CD4-positive, alpha-beta T cell (primary cell): ENCODE measurements at regions not wholly inside any gene's neighbourhood (a gene's known extent, or its start where the extent isn't known, plus 50 kb on each side); places are given as distances from the start of the nearest gene placed in this dataset.

ENCODE experiments used
- ATAC-seq: fragments of 200-7000 bp; cut with Tn5 transposase; one replicate; pipeline ENCODE4 v1.10.0; 2022; ENCODE audit warnings: mild to moderate bottlenecking; ENCODE audit not compliant: poor library complexity
- CTCF ChIA-PET: fragments of 350-600 bp; sonication (Branson Sonifier 250); formaldehyde crosslinking; loops from one replicate; lab custom pipeline; 2021; ENCODE audit warnings: antibody characterized with exemption, inconsistent platforms; lab: Charles Lee
- POLR2A ChIA-PET: fragments of 350-600 bp; sonication (Branson Sonifier 250); formaldehyde crosslinking; loops from one replicate; lab custom pipeline; 2021; ENCODE audit warnings: antibody characterized with exemption, inconsistent platforms; lab: Charles Lee
- DNase-seq, 14 experiments: peaks; one replicate each; pipeline ENCODE4 v3.0.0-alpha.2; 2013 to 2020; ENCODE audit warnings: mixed read lengths in 2 of 14
- H3K27ac ChIP-seq, 2 donors: one replicate each; pipeline versions ENCODE4 v1.5.1 to v1.7.0; 2013; ENCODE audit warnings: low read length in 2 of 2, low read depth in 1 of 2, mild to moderate bottlenecking in 1 of 2
- H3K27me3 ChIP-seq, 2 experiments: 1 replicate in 1 of 2; 2 replicates in 1 of 2; pipeline versions ENCODE4 v1.6.1 to v1.7.0; 2013; ENCODE audit warnings: low read length in 2 of 2, control low read depth in 1 of 2, mild to moderate bottlenecking in 1 of 2, moderate library complexity in 1 of 2; ENCODE audit not compliant: insufficient read depth in 2 of 2, control insufficient read depth in 1 of 2
- H3K36me3 ChIP-seq: one replicate; pipeline ENCODE4 v1.6.1; 2013; ENCODE audit warnings: low read length, control low read depth; ENCODE audit not compliant: insufficient read depth
- H3K4me1 ChIP-seq: one replicate; pipeline ENCODE4 v1.6.1; 2013; ENCODE audit warnings: low read length, control low read depth; ENCODE audit not compliant: insufficient read depth
- H3K4me3 ChIP-seq: one replicate; pipeline ENCODE4 v1.5.1; 2013; ENCODE audit warnings: mild to moderate bottlenecking, low read length, moderate library complexity
- H3K9me3 ChIP-seq, 2 experiments: 1 replicate in 1 of 2; 2 replicates in 1 of 2; pipeline versions ENCODE4 v1.6.1 to v1.7.0; 2013; ENCODE audit warnings: low read length in 2 of 2, mild to moderate bottlenecking in 2 of 2, control low read depth in 1 of 2, moderate library complexity in 1 of 2; ENCODE audit not compliant: control insufficient read depth in 1 of 2, insufficient read depth in 1 of 2
- H3K27ac Mint-ChIP-seq: one replicate; pipeline ENCODE4 v1.8.0; 2020; ENCODE audit warnings: mixed read lengths
- H3K27me3 Mint-ChIP-seq: one replicate; pipeline ENCODE4 v1.8.0; 2021; ENCODE audit warnings: mixed read lengths
- H3K36me3 Mint-ChIP-seq: one replicate; pipeline ENCODE4 v1.8.0; 2021; ENCODE audit warnings: low read depth, mixed read lengths
- H3K4me1 Mint-ChIP-seq: one replicate; pipeline ENCODE4 v1.8.0; 2021; ENCODE audit warnings: low read depth, mixed read lengths
- H3K4me3 Mint-ChIP-seq: one replicate; pipeline ENCODE4 v1.8.0; 2020; ENCODE audit warnings: mild to moderate bottlenecking, mixed read lengths
- H3K9me3 Mint-ChIP-seq: one replicate; pipeline ENCODE4 v1.8.0; 2020; ENCODE audit warnings: mixed read lengths
- intact Hi-C, 2 experiments: fragments of 100-400 bp; cut with DNase I in 1 of 2; cut with micrococcal nuclease in 1 of 2; formaldehyde crosslinking; loops; one replicate each; pipeline versions ENCODE4 v1.15.1 to v1.9.0; 2023 to 2025; cut with DNase I, micrococcal nuclease
- TF ChIP-seq, protein P1 (sequence below): fragments of 200-600 bp; IDR thresholded peaks from one replicate; pipeline ENCODE4 v1.8.0; 2022; ENCODE audit warnings: antibody characterized with exemption, mild to moderate bottlenecking

GRCh38 chr5:105158526-105158925, 1595.9 kb upstream of the NUDT12 start:
- Mint-ChIP-seq H3K9me3 (peaks cover 6% of the 10 kb centered on the region), H3K36me3 (no peaks in the 10 kb centered on the region), H3K4me3 (no peak overlapping the region), H3K27me3 (no peaks in the 10 kb centered on the region), H3K4me1 (no peaks in the 10 kb centered on the region), H3K27ac (no peak overlapping the region)
- DNase-seq (no peak), ATAC-seq (no peak)
- intact Hi-C loops, result no loop called here
- no peak overlapping the region for H3K27ac ChIP-seq
- ChIA-PET CTCF (no interaction called here), POLR2A (no interaction called here)
- no peaks in the 10 kb centered on the region for H3K36me3 ChIP-seq
- no peaks in the 10 kb centered on the region for H3K4me1 ChIP-seq
- H3K9me3 ChIP-seq, result peaks cover 0 to 4% of the 10 kb centered on the region in 2 experiments
- TF ChIP-seq, protein P1, sequence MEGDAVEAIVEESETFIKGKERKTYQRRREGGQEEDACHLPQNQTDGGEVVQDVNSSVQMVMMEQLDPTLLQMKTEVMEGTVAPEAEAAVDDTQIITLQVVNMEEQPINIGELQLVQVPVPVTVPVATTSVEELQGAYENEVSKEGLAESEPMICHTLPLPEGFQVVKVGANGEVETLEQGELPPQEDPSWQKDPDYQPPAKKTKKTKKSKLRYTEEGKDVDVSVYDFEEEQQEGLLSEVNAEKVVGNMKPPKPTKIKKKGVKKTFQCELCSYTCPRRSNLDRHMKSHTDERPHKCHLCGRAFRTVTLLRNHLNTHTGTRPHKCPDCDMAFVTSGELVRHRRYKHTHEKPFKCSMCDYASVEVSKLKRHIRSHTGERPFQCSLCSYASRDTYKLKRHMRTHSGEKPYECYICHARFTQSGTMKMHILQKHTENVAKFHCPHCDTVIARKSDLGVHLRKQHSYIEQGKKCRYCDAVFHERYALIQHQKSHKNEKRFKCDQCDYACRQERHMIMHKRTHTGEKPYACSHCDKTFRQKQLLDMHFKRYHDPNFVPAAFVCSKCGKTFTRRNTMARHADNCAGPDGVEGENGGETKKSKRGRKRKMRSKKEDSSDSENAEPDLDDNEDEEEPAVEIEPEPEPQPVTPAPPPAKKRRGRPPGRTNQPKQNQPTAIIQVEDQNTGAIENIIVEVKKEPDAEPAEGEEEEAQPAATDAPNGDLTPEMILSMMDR, result no peak
- no peaks in the 10 kb centered on the region for H3K27me3 ChIP-seq
- no peak overlapping the region for H3K4me3 ChIP-seq

GRCh38 chr5:105150323-105150722, 1587.7 kb upstream of the NUDT12 start:
- H3K4me1 Mint-ChIP-seq, result no peaks in the 10 kb centered on the region
- intact Hi-C loops, result no loop called here
- Histone ChIP-seq H3K4me1 (no peaks in the 10 kb centered on the region), H3K27ac (no peak overlapping the region), H3K27me3 (no peaks in the 10 kb centered on the region), H3K36me3 (no peaks in the 10 kb centered on the region), H3K9me3 (no peaks in the 10 kb centered on the region), H3K4me3 (no peak overlapping the region)
- H3K36me3 Mint-ChIP-seq, result no peaks in the 10 kb centered on the region
- DNase-seq (no peak), ATAC-seq (no peak)
- TF ChIP-seq, protein P1, result no peak
- H3K4me3 Mint-ChIP-seq, result no peak overlapping the region
- H3K27me3 Mint-ChIP-seq, result no peaks in the 10 kb centered on the region
- ChIA-PET CTCF (no interaction called here), POLR2A (no interaction called here)
- H3K27ac Mint-ChIP-seq, result no peak overlapping the region
- peaks cover 14% of the 10 kb centered on the region for H3K9me3 Mint-ChIP-seq

DNA sequence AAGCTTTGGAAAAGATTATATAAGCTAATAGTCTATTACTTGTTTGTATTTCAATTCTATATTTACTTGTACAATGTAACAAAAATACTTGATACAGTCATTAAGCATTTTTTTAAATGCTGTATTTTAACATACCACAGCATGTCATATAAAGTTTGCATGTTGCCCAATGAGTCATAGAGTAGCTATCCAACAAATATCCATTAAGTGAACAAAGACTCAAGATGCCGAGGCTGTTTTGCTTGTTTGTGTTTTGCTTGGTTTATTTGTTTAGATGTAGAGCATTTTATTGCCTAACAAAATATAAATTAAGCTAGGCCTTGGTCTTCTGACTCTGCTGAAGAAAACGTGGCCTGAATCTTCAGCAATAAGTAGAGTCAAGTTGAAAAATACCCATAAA, 1584.3 kb upstream of the NUDT12 start:
- Histone ChIP-seq H3K4me3 (no peak overlapping the region), H3K27ac (no peak overlapping the region), H3K4me1 (no peaks in the 10 kb centered on the region), H3K36me3 (no peaks in the 10 kb centered on the region), H3K27me3 (no peaks in the 10 kb centered on the region), H3K9me3 (peaks cover 0 to 9% of the 10 kb centered on the region in 2 experiments)
- no peak overlapping the region for H3K4me3 Mint-ChIP-seq
- TF ChIP-seq, protein P1, result no peak
- H3K4me1 Mint-ChIP-seq, result no peaks in the 10 kb centered on the region
- ChIA-PET CTCF (interaction anchor here (0.7 kb wide), 1 partner anchor 18 kb away, joined by 4 read pairs; no protein-coding TSS in a partner anchor), POLR2A (no interaction called here)
- peaks cover 4% of the 10 kb centered on the region for H3K9me3 Mint-ChIP-seq
- intact Hi-C loops, result no loop called here
- ATAC-seq (no peak), DNase-seq (no peak)
- no peaks in the 10 kb centered on the region for H3K36me3 Mint-ChIP-seq
- H3K27me3 Mint-ChIP-seq, result no peaks in the 10 kb centered on the region
- H3K27ac Mint-ChIP-seq, result no peak overlapping the region
